ENCODE measurements at regions not wholly inside any gene's neighbourhood (a gene's known extent, or its start where the extent isn't known, plus 50 kb on each side); places are given as distances from the start of the nearest gene placed in this dataset.
"Not testable (repeated sequence)": the region's sequence is repeated elsewhere in the genome, so short reads cannot be mapped to it uniquely, and the experiment has no call there.

- Histone ChIP-seq H3K4me1 (ENCODE audit: control insufficient read depth in 2 of 2, insufficient read depth in 2 of 2, low read length in 1 of 2) (no peaks in the 10 kb centered on the region), H3K9me3 (ENCODE audit: control insufficient read depth in 2 of 2, insufficient read depth in 1 of 2, low read depth in 1 of 2, low read length in 1 of 2) (no peaks in the 10 kb centered on the region), H3K27me3 (ENCODE audit: control insufficient read depth in 1 of 2, insufficient read depth in 2 of 2, low read length in 2 of 2) (no peaks in the 10 kb centered on the region), H3K27ac (ENCODE audit: low read depth in 2 of 2, low read length in 1 of 2) (no peak overlapping the region), H3K36me3 (ENCODE audit: control insufficient read depth in 2 of 2, insufficient read depth in 2 of 2, low read length in 1 of 2) (no peaks in the 10 kb centered on the region), H3K4me3 (ENCODE audit: low read depth in 1 of 2, low read length in 2 of 2) (no peak overlapping the region)
- whole genome bisulfite sequencing, 2 donors = 90 to 93% methylated on average over 9 of the region's 9 CpGs
Measured at GRCh38 chr5:142210011-142210410, 101.4 kb downstream of the NDFIP1 start.

- H3K27ac ChIP-seq (ENCODE audit: low read depth in 2 of 2, low read length in 1 of 2) = no peak overlapping the region
- 84% methylated on average over 8 of the region's 8 CpGs for WGBS, 2 donors
- H3K27me3 ChIP-seq (ENCODE audit: control insufficient read depth in 1 of 2, insufficient read depth in 2 of 2, low read length in 2 of 2) = no peaks in the 10 kb centered on the region
Measured at GRCh38 chr5:142208777-142209312, 100.3 kb downstream of the NDFIP1 start.

GRCh38 chr5:142208244-142208643 is 99.7 kb downstream of the NDFIP1 start:
- not testable (repeated sequence) for H3K4me1 ChIP-seq (ENCODE audit: control insufficient read depth in 2 of 2, insufficient read depth in 2 of 2, low read length in 1 of 2); H3K36me3 ChIP-seq (ENCODE audit: control insufficient read depth in 2 of 2, insufficient read depth in 2 of 2, low read length in 1 of 2); H3K27me3 ChIP-seq (ENCODE audit: control insufficient read depth in 1 of 2, insufficient read depth in 2 of 2, low read length in 2 of 2); H3K4me3 ChIP-seq (ENCODE audit: low read depth in 1 of 2, low read length in 2 of 2); H3K9me3 ChIP-seq (ENCODE audit: control insufficient read depth in 2 of 2, insufficient read depth in 1 of 2, low read depth in 1 of 2, low read length in 1 of 2); H3K27ac ChIP-seq (ENCODE audit: low read depth in 2 of 2, low read length in 1 of 2)
- WGBS, 2 donors = 79 to 84% methylated on average over 7 of the region's 7 CpGs

More at GRCh38 chr5:142208777-142209312, 100.3 kb downstream of the NDFIP1 start:
- H3K9me3 ChIP-seq (ENCODE audit: control insufficient read depth in 2 of 2, insufficient read depth in 1 of 2, low read depth in 1 of 2, low read length in 1 of 2) = no peaks in the 10 kb centered on the region
- H3K4me1 ChIP-seq (ENCODE audit: control insufficient read depth in 2 of 2, insufficient read depth in 2 of 2, low read length in 1 of 2) = no peaks in the 10 kb centered on the region
- no peak overlapping the region for H3K4me3 ChIP-seq (ENCODE audit: low read depth in 1 of 2, low read length in 2 of 2)
- H3K36me3 ChIP-seq (ENCODE audit: control insufficient read depth in 2 of 2, insufficient read depth in 2 of 2, low read length in 1 of 2) = no peaks in the 10 kb centered on the region

- H3K27me3 ChIP-seq (ENCODE audit: control insufficient read depth in 1 of 2, insufficient read depth in 2 of 2, low read length in 2 of 2) = no peaks in the 10 kb centered on the region
- H3K9me3 ChIP-seq (ENCODE audit: control insufficient read depth in 2 of 2, insufficient read depth in 1 of 2, low read depth in 1 of 2, low read length in 1 of 2) = no peaks in the 10 kb centered on the region
- H3K36me3 ChIP-seq (ENCODE audit: control insufficient read depth in 2 of 2, insufficient read depth in 2 of 2, low read length in 1 of 2) = no peaks in the 10 kb centered on the region
- no peak overlapping the region for H3K4me3 ChIP-seq (ENCODE audit: low read depth in 1 of 2, low read length in 2 of 2)
- 61 to 63% methylated on average over 2 of the region's 2 CpGs for WGBS, 2 donors
- H3K4me1 ChIP-seq (ENCODE audit: control insufficient read depth in 2 of 2, insufficient read depth in 2 of 2, low read length in 1 of 2) = no peaks in the 10 kb centered on the region
- no peak overlapping the region for H3K27ac ChIP-seq (ENCODE audit: low read depth in 2 of 2, low read length in 1 of 2)
Measured at GRCh38 chr5:142206801-142207200, 98.2 kb downstream of the NDFIP1 start.

GRCh38 chr5:142204219-142204618 is 95.6 kb downstream of the NDFIP1 start:
- H3K4me3 ChIP-seq (ENCODE audit: low read depth in 1 of 2, low read length in 2 of 2) = no peak overlapping the region
- H3K27me3 ChIP-seq (ENCODE audit: control insufficient read depth in 1 of 2, insufficient read depth in 2 of 2, low read length in 2 of 2) = no peaks in the 10 kb centered on the region
- WGBS, 2 donors = 72 to 73% methylated on average over 4 of the region's 4 CpGs
- H3K36me3 ChIP-seq (ENCODE audit: control insufficient read depth in 2 of 2, insufficient read depth in 2 of 2, low read length in 1 of 2) = no peaks in the 10 kb centered on the region
- H3K4me1 ChIP-seq (ENCODE audit: control insufficient read depth in 2 of 2, insufficient read depth in 2 of 2, low read length in 1 of 2) = no peaks in the 10 kb centered on the region
- H3K27ac ChIP-seq (ENCODE audit: low read depth in 2 of 2, low read length in 1 of 2) = no peak overlapping the region
- H3K9me3 ChIP-seq (ENCODE audit: control insufficient read depth in 2 of 2, insufficient read depth in 1 of 2, low read depth in 1 of 2, low read length in 1 of 2) = no peaks in the 10 kb centered on the region
